ENCODE measurements at regions not wholly inside any gene's neighbourhood (a gene's known extent, or its start where the extent isn't known, plus 50 kb on each side); places are given as distances from the start of the nearest gene placed in this dataset.

GRCh38 chr10:62453274-62453673 is 79.1 kb downstream of the ZNF365 start:
- no peak for DNase-seq

GRCh38 chr10:62454687-62455397 is 80.7 kb downstream of the ZNF365 start:
- no peak for DNase-seq

- no peak for DNase-seq
Observed at GRCh38 chr10:62456611-62457101, 82.5 kb downstream of the ZNF365 start.

GRCh38 chr10:62457196-62457595 is 83.0 kb downstream of the ZNF365 start:
- DNase-seq, result no peak

GRCh38 chr10:62457598-62457997 is 83.4 kb downstream of the ZNF365 start:
- DNase-seq, result no peak

GRCh38 chr10:62459072-62459471 is 84.9 kb downstream of the ZNF365 start:
- DNase-seq, result no peak

- no peak for DNase-seq
Observed at GRCh38 chr10:62459500-62459899, 85.3 kb downstream of the ZNF365 start.

- no peak for DNase-seq
Observed at GRCh38 chr10:62460393-62460792, 86.2 kb downstream of the ZNF365 start.

GRCh38 chr10:62461120-62461519 is 87.0 kb downstream of the ZNF365 start:
- DNase-seq, result no peak

GRCh38 chr10:62462461-62462860 is 88.3 kb downstream of the ZNF365 start:
- DNase-seq, result no peak

- DNase-seq, result no peak
Observed at GRCh38 chr10:62463364-62463763, 89.2 kb downstream of the ZNF365 start.

GRCh38 chr10:62464308-62464707 is 90.1 kb downstream of the ZNF365 start:
- DNase-seq, result no peak

GRCh38 chr10:62466590-62466989 is 92.4 kb downstream of the ZNF365 start:
- no peak for DNase-seq

- no peak for DNase-seq
Observed at GRCh38 chr10:62467527-62467926, 93.4 kb downstream of the ZNF365 start.

- no peak for DNase-seq
Observed at GRCh38 chr10:62471711-62472110, 97.5 kb downstream of the ZNF365 start.

- no peak for DNase-seq
Observed at GRCh38 chr10:62473241-62473640, 99.1 kb downstream of the ZNF365 start.

GRCh38 chr10:62475551-62475950 is 101.4 kb downstream of the ZNF365 start:
- DNase-seq, result no peak

GRCh38 chr10:62479523-62479922 is 105.4 kb downstream of the ZNF365 start:
- no peak for DNase-seq

GRCh38 chr10:62480196-62480595 is 106.0 kb downstream of the ZNF365 start:
- no peak for DNase-seq

GRCh38 chr10:62482581-62482980 is 108.4 kb downstream of the ZNF365 start:
- no peak for DNase-seq

- DNase-seq, result no peak
Observed at GRCh38 chr10:62491597-62491996, 117.4 kb downstream of the ZNF365 start.

- no peak for DNase-seq
Observed at GRCh38 chr10:62492012-62492869, 118.1 kb downstream of the ZNF365 start.

GRCh38 chr10:62492870-62493180 is 118.7 kb downstream of the ZNF365 start:
- no peak for DNase-seq

GRCh38 chr10:62496925-62497324 is 122.8 kb downstream of the ZNF365 start:
- DNase-seq, result no peak

All from DMS 273 treated with DMSO at 0.1 percent for 48 hours (cell line).